IMR-90 (cell line): ENCODE measurements at regions not wholly inside any gene's neighbourhood (a gene's known extent, or its start where the extent isn't known, plus 50 kb on each side); places are given as distances from the start of the nearest gene placed in this dataset.
"Not testable (repeated sequence)": the region's sequence is repeated elsewhere in the genome, so short reads cannot be mapped to it uniquely, and the experiment has no call there.

Experiments used
- ATAC-seq: fragments of 200-7000 bp; cut with Tn5 transposase; 2 replicates; pipeline ENCODE4 v1.9.1; 2020; ENCODE audit warnings: low read depth, mild to moderate bottlenecking, moderate library complexity
- BruUV-seq: library from RNA; stranded (reverse); fragments of 400-500 nt; replicated peaks from 2 replicates; lab custom pipeline; 2021; lab: Mats Ljungman, UMichigan
- CTCF ChIA-PET: fragments of 300-600 bp; formaldehyde crosslinking; extraction: SDS; loops from one replicate; lab custom pipeline; 2021; ENCODE audit warnings: antibody characterized with exemption; lab: Yijun Ruan, JAX
- POLR2A ChIA-PET: fragments of 300-600 bp; sonication (Branson Sonifier 250); formaldehyde crosslinking; loops from one replicate; lab custom pipeline; 2022; ENCODE audit warnings: antibody characterized with exemption; ENCODE audit not compliant: unreplicated experiment; lab: Charles Lee
- DNase-seq: peaks from one replicate; pipeline ENCODE4 v3.0.0; 2013
- H2AFZ ChIP-seq: replicated peaks from 2 replicates; pipeline ENCODE3; 2013; ENCODE audit warnings: low read length, mild to moderate bottlenecking; ENCODE audit not compliant: poor library complexity
- H2AK5ac ChIP-seq: 2 replicates; pipeline ENCODE4 v1.6.1; 2013; ENCODE audit warnings: low read depth, low read length, inconsistent platforms
- H2AK9ac ChIP-seq: replicated peaks from 2 replicates; pipeline ENCODE3; 2013; ENCODE audit warnings: mild to moderate bottlenecking, low read depth, low read length, moderate library complexity; ENCODE audit not compliant: poor library complexity
- H2BK120ac ChIP-seq: 2 replicates; pipeline ENCODE4 v1.6.1; 2013; ENCODE audit warnings: low read depth, low read length, inconsistent platforms
- H2BK15ac ChIP-seq: 3 replicates; pipeline ENCODE4 v1.6.1; 2013; ENCODE audit warnings: low read depth, low read length, inconsistent platforms
- H2BK20ac ChIP-seq: 2 replicates; pipeline ENCODE4 v1.6.1; 2013; ENCODE audit warnings: low read depth, mild to moderate bottlenecking, inconsistent platforms, low read length, moderate library complexity
- H2BK5ac ChIP-seq: 2 replicates; pipeline ENCODE4 v1.6.1; 2013; ENCODE audit warnings: mild to moderate bottlenecking, low read depth, low read length, inconsistent platforms; ENCODE audit not compliant: poor library complexity, severe bottlenecking
- H3K14ac ChIP-seq: replicated peaks from 2 replicates; pipeline ENCODE4 v1.6.1; 2013; ENCODE audit warnings: low read depth, low read length, inconsistent platforms
- H3K18ac ChIP-seq: 2 replicates; pipeline ENCODE4 v1.6.1; 2013; ENCODE audit warnings: low read depth, low read length, control low read depth
- H3K23ac ChIP-seq: 2 replicates; pipeline ENCODE4 v1.6.1; 2013; ENCODE audit warnings: low read depth, low read length, inconsistent platforms
- H3K27ac ChIP-seq: 2 replicates; pipeline ENCODE4 v1.5.1; 2013; ENCODE audit warnings: mild to moderate bottlenecking, control low read depth, low read length; ENCODE audit not compliant: insufficient read depth
- H3K27me3 ChIP-seq: 2 replicates; pipeline ENCODE4 v1.6.1; 2013; ENCODE audit warnings: low read length; ENCODE audit not compliant: control insufficient read depth, insufficient read depth
- H3K36me3 ChIP-seq: 2 replicates; pipeline ENCODE4 v1.6.1; 2013; ENCODE audit warnings: low read length, mixed read lengths; ENCODE audit not compliant: control insufficient read depth, insufficient read depth
- H3K4ac ChIP-seq: 2 replicates; pipeline ENCODE4 v1.6.1; 2013; ENCODE audit warnings: low read depth, low read length, inconsistent platforms
- H3K4me1 ChIP-seq: 2 replicates; pipeline ENCODE4 v1.6.1; 2013; ENCODE audit warnings: low read length, mixed read lengths; ENCODE audit not compliant: control insufficient read depth, insufficient read depth
- H3K4me2 ChIP-seq: 2 replicates; pipeline ENCODE4 v1.6.1; 2013; ENCODE audit warnings: low read depth, mild to moderate bottlenecking, control low read depth, low read length, moderate library complexity
- H3K4me3 ChIP-seq: 2 replicates; pipeline ENCODE4 v1.5.1; 2013; ENCODE audit warnings: low read depth, mild to moderate bottlenecking, control low read depth, low read length, moderate library complexity; ENCODE audit not compliant: insufficient read depth
- H3K56ac ChIP-seq: 2 replicates; pipeline ENCODE4 v1.6.1; 2013; ENCODE audit warnings: low read length, inconsistent platforms; ENCODE audit not compliant: insufficient read depth; ENCODE audit errors: extremely low read depth
- H3K79me1 ChIP-seq, 2 experiments: 2 replicates each; pipeline ENCODE4 v1.6.1; 2013; ENCODE audit warnings: low read length in 2 of 2, inconsistent platforms in 1 of 2, low read depth in 1 of 2
- H3K9ac ChIP-seq: 2 replicates; pipeline ENCODE4 v1.6.1; 2013; ENCODE audit warnings: low read depth, low read length, control low read depth
- H3K9me1 ChIP-seq: 2 replicates; pipeline ENCODE4 v1.6.1; 2013; ENCODE audit warnings: low read length, inconsistent platforms; ENCODE audit not compliant: insufficient read depth
- H3K9me3 ChIP-seq: 2 replicates; pipeline ENCODE4 v1.6.1; 2013; ENCODE audit warnings: low read length; ENCODE audit not compliant: control insufficient read depth, insufficient read depth
- H4K20me1 ChIP-seq: 2 replicates; pipeline ENCODE4 v1.6.1; 2013; ENCODE audit warnings: low read length, inconsistent platforms; ENCODE audit not compliant: insufficient read depth
- H4K5ac ChIP-seq: 2 replicates; pipeline ENCODE4 v1.6.1; 2013; ENCODE audit warnings: mild to moderate bottlenecking, low read depth, low read length, control low read depth
- H4K8ac ChIP-seq, 2 experiments: 2 replicates each; pipeline ENCODE4 v1.6.1; 2013; ENCODE audit warnings: low read depth in 2 of 2, low read length in 2 of 2, control low read depth in 1 of 2, inconsistent platforms in 1 of 2
- H4K91ac ChIP-seq: 2 replicates; pipeline ENCODE4 v1.6.1; 2013; ENCODE audit warnings: low read depth, low read length, inconsistent platforms; ENCODE audit not compliant: insufficient read depth
- WGBS, 2 experiments: methylation state at CpG; one replicate each; pipeline versions ENCODE4 v1.1.5 to v1.1.7; 2013; ENCODE audit warnings: missing lambda C conversion rate in 2 of 2; ENCODE audit not compliant: insufficient read length in 1 of 2; ENCODE audit errors: extremely low coverage in 2 of 2; 5-methylcytosine and 5-hydroxymethylcytosine counted together
- dilution Hi-C: fragments of 300-500 bp; cut with HindIII; formaldehyde crosslinking; loops from one replicate; pipeline ENCODE4 v1.14.3; 2018; ENCODE audit warnings: low sequenced_read_pairs; ENCODE audit not compliant: unreplicated experiment
- in situ Hi-C: fragments of 300-500 bp; cut with MboI; formaldehyde crosslinking; loops from 3 replicates; pipeline ENCODE4 v1.14.3; 2019; ENCODE audit warnings: low sequenced_read_pairs, inconsistent platforms, mixed read lengths
- intact Hi-C: fragments of 100-400 bp; cut with micrococcal nuclease; formaldehyde crosslinking; loops from 2 replicates; pipeline ENCODE4 v1.10.0; 2022

GRCh38 chr13:28605147-28605546, 53.8 kb upstream of the POMP start:
- dilution Hi-C loops, H3K9me3 ChIP-seq, H3K18ac ChIP-seq, H3K23ac ChIP-seq, H2AK9ac ChIP-seq, H3K27me3 ChIP-seq, H3K9ac ChIP-seq, H3K36me3 ChIP-seq, DNase-seq, H2BK120ac ChIP-seq, H3K56ac ChIP-seq, H3K9me1 ChIP-seq, H4K20me1 ChIP-seq, H3K4me1 ChIP-seq, H3K79me1 ChIP-seq, H2AFZ ChIP-seq, H2BK5ac ChIP-seq, POLR2A ChIA-PET, H4K91ac ChIP-seq, H4K8ac ChIP-seq, H3K4ac ChIP-seq, H3K4me3 ChIP-seq, BruUV-seq, H2BK20ac ChIP-seq, H3K27ac ChIP-seq, ATAC-seq, H4K5ac ChIP-seq, CTCF ChIA-PET, H2AK5ac ChIP-seq, H2BK15ac ChIP-seq, intact Hi-C loops, H3K4me2 ChIP-seq, in situ Hi-C loops, H3K14ac ChIP-seq: not testable (repeated sequence)
- no CpG with 5 or more reads among the region's 3 CpGs for WGBS, 2 experiments
